Parathyroid adenoma (tissue), 2 donors: ENCODE measurements at regions not wholly inside any gene's neighbourhood (a gene's known extent, or its start where the extent isn't known, plus 50 kb on each side); places are given as distances from the start of the nearest gene placed in this dataset.

Source experiments
- H2AFZ ChIP-seq: fragments of 300-600 bp; sonication (generic); one replicate; pipeline ENCODE4 v1.7.0; 2017; ENCODE audit warnings: antibody characterized with exemption, mild to moderate bottlenecking
- H3K27ac ChIP-seq: fragments of 300-600 bp; sonication (generic); one replicate; pipeline ENCODE4 v1.7.0; 2017
- H3K27me3 ChIP-seq: fragments of 300-600 bp; sonication (generic); one replicate; pipeline ENCODE4 v1.7.0; 2017; ENCODE audit warnings: low read length; ENCODE audit not compliant: control insufficient read depth, insufficient read depth
- H3K36me3 ChIP-seq: fragments of 300-600 bp; sonication (generic); one replicate; pipeline ENCODE4 v1.7.0; 2017; ENCODE audit warnings: low read length; ENCODE audit not compliant: control insufficient read depth, insufficient read depth
- H3K4me1 ChIP-seq: fragments of 300-600 bp; sonication (generic); one replicate; pipeline ENCODE4 v1.7.0; 2017; ENCODE audit warnings: control low read depth
- H3K4me2 ChIP-seq: fragments of 300-600 bp; sonication (generic); one replicate; pipeline ENCODE4 v1.7.0; 2017; ENCODE audit warnings: low read length
- H3K4me3 ChIP-seq: fragments of 300-600 bp; sonication (generic); one replicate; pipeline ENCODE4 v1.7.0; 2017; ENCODE audit warnings: low read depth, low read length
- H3K79me2 ChIP-seq: fragments of 300-600 bp; sonication (generic); one replicate; pipeline ENCODE4 v1.7.0; 2017; ENCODE audit warnings: control low read depth
- H3K9ac ChIP-seq: fragments of 300-600 bp; sonication (generic); one replicate; pipeline ENCODE4 v1.7.0; 2017; ENCODE audit warnings: mild to moderate bottlenecking
- H3K9me3 ChIP-seq: fragments of 300-600 bp; sonication (generic); one replicate; pipeline ENCODE4 v1.7.0; 2017; ENCODE audit warnings: low read length; ENCODE audit not compliant: control insufficient read depth
- CTCF ChIP-seq: fragments of 300-600 bp; sonication (generic); IDR thresholded peaks from one replicate; pipeline ENCODE4 v1.7.0; 2017; ENCODE audit warnings: antibody characterized with exemption, mild to moderate bottlenecking
- donor health status: primary hyperparathyroidism.

GRCh38 chr21:25062061-25062460 lies 545.2 kb downstream of the MRPL39 start:
- H3K9ac ChIP-seq: no peak overlapping the region
- no peak overlapping the region for H3K4me2 ChIP-seq
- TF ChIP-seq CTCF: no peak
- no peaks in the 10 kb centered on the region for H3K9me3 ChIP-seq
- H3K4me3 ChIP-seq: no peak overlapping the region
- H3K4me1 ChIP-seq: no peaks in the 10 kb centered on the region
- no peaks in the 10 kb centered on the region for H3K79me2 ChIP-seq
- H2AFZ ChIP-seq: no peak overlapping the region
- H3K36me3 ChIP-seq: no peaks in the 10 kb centered on the region
- H3K27ac ChIP-seq: no peak overlapping the region
- no peaks in the 10 kb centered on the region for H3K27me3 ChIP-seq

DNA sequence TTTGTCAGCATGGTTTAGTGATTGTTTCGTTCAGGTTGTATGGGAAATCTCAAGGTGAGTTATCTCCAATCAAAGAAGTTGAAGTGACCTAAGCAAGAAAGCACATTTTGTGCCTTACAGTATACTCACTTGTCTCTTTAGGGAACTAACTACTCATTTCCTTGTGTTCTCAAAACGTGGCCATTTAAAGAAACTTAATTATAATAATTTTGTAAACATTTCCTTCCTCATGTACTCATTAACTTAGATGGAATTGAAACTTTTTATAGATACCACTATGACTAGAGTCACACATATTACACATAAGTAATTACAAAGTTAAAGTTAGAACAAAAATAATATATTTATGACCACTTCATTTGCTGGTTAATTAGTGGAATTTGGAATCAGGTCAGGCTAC lies 552.6 kb downstream of the MRPL39 start:
- Histone ChIP-seq H3K4me1 (no peaks in the 10 kb centered on the region), H3K9me3 (no peaks in the 10 kb centered on the region), H3K36me3 (no peaks in the 10 kb centered on the region), H3K4me2 (no peak overlapping the region), H3K27me3 (no peaks in the 10 kb centered on the region), H3K27ac (no peak overlapping the region), H3K79me2 (no peaks in the 10 kb centered on the region), H2AFZ (no peak overlapping the region), H3K9ac (no peak overlapping the region), H3K4me3 (no peak overlapping the region)
- no peak for TF ChIP-seq CTCF

GRCh38 chr21:25039461-25040380 lies 567.6 kb downstream of the MRPL39 start:
- peak overlapping the region; percentile 9 for H3K4me2 ChIP-seq
- no peaks in the 10 kb centered on the region for H3K27me3 ChIP-seq
- H3K9ac ChIP-seq: no peak overlapping the region
- no peaks in the 10 kb centered on the region for H3K36me3 ChIP-seq
- no peak overlapping the region for H3K27ac ChIP-seq
- no peak for TF ChIP-seq CTCF
- no peaks in the 10 kb centered on the region for H3K9me3 ChIP-seq
- H3K4me3 ChIP-seq: no peak overlapping the region
- H2AFZ ChIP-seq: no peak overlapping the region
- H3K79me2 ChIP-seq: no peaks in the 10 kb centered on the region
- no peaks in the 10 kb centered on the region for H3K4me1 ChIP-seq

DNA sequence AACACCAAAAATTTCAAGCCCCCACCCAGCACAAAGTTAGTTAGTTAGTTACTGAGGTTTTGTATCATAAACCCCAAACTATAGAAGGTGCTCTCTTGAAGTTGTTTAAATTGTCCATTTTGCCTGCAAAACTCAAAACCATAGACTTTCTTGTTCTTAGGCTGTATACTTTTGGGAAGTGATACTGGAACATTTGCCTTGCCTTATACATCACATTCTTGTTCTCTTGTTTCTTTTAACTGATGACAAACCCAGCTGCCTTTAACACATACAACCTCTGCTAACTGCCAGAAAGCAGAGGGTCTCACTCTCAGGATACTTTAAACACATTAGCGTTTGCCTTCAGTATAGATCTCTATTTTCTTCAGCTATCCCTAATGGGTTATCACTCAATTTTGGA lies 570.5 kb downstream of the MRPL39 start:
- Histone ChIP-seq H3K36me3 (no peaks in the 10 kb centered on the region), H3K9me3 (no peaks in the 10 kb centered on the region), H3K79me2 (no peaks in the 10 kb centered on the region), H2AFZ (no peak overlapping the region), H3K27ac (no peak overlapping the region), H3K4me1 (no peaks in the 10 kb centered on the region), H3K27me3 (no peaks in the 10 kb centered on the region), H3K4me2 (no peak overlapping the region), H3K4me3 (no peak overlapping the region), H3K9ac (no peak overlapping the region)
- no peak for TF ChIP-seq CTCF

DNA sequence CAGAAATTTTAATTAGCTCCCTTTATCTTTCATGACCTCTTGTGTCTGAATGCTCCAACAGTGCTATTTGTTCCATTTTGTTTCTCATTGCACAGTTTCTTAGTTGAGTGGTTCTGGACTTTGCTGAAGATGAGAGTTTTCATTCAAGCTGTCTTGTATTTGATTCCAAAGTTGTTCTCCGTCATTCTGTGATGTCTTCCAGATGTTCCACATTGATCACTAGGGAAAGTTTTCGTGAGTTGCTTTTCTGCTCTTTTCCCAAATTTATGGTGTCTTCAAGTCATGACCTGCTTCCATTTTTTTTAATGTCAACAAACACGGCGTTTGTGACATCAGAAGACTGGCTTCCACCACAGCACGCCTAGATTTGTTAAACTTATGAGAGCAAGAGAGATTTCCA lies 575.5 kb downstream of the MRPL39 start:
- Histone ChIP-seq H3K36me3 (no peaks in the 10 kb centered on the region), H3K4me2 (no peak overlapping the region), H3K4me1 (no peaks in the 10 kb centered on the region), H3K79me2 (no peaks in the 10 kb centered on the region), H3K27ac (no peak overlapping the region), H3K4me3 (no peak overlapping the region), H3K27me3 (no peaks in the 10 kb centered on the region), H3K9ac (no peak overlapping the region), H3K9me3 (no peaks in the 10 kb centered on the region), H2AFZ (no peak overlapping the region)
- TF ChIP-seq CTCF: no peak
